ENCODE measurements at regions not wholly inside any gene's neighbourhood (a gene's known extent, or its start where the extent isn't known, plus 50 kb on each side); places are given as distances from the start of the nearest gene placed in this dataset.

DNA sequence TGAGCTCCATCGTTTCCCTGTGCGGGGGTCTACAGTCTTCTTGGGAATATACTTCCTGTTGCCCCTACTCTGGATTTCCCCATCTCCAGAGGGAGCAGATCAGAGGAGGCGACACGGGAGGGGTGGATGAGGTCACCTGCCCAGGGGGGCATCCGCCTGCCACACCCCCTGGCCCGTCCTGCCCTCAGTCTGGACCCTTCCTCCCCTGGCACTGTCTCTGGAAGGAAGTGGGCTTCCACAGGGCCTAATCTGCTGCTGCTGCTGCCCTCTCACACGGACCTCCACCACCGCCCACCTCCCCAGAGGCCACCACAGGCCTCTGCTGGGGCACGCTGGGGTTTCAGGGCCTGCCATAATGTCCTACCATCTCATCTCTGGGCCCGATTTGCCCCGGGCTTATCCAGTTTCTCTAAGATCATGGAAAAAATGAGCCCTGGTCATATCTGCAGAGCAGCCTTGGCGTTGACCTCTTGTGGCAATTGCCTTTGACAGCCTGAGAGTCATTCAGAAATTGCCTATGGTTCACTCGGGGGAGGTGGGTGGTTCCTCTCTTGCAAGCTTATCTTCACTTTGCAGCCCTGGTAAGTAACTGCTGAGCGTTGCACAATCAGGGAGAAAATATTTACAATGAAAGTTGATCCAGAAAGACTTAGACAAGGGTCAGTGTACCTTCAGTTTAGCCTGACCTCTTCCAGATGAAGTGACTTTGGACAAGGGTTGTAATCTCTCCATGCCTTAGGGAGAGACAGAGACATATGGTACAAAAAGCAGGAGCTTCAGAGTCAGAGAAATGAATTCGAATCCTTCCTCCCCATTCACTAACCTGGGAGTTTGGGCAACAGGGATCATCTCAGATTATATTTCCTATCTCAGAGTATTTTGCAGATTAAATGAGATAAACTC, 252.4 kb downstream of the TOMM20 start (continued):
- TF ChIP-seq, protein P1, sequence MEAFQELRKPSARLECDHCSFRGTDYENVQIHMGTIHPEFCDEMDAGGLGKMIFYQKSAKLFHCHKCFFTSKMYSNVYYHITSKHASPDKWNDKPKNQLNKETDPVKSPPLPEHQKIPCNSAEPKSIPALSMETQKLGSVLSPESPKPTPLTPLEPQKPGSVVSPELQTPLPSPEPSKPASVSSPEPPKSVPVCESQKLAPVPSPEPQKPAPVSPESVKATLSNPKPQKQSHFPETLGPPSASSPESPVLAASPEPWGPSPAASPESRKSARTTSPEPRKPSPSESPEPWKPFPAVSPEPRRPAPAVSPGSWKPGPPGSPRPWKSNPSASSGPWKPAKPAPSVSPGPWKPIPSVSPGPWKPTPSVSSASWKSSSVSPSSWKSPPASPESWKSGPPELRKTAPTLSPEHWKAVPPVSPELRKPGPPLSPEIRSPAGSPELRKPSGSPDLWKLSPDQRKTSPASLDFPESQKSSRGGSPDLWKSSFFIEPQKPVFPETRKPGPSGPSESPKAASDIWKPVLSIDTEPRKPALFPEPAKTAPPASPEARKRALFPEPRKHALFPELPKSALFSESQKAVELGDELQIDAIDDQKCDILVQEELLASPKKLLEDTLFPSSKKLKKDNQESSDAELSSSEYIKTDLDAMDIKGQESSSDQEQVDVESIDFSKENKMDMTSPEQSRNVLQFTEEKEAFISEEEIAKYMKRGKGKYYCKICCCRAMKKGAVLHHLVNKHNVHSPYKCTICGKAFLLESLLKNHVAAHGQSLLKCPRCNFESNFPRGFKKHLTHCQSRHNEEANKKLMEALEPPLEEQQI (IDR thresholded peaks at IDR 0.05), result peak; percentile 95
- TF ChIP-seq RAD51 (IDR thresholded peaks at IDR 0.05; ENCODE audit: borderline replicate concordance, low read depth) (peak; percentile 74; the same call in 1 of the 2 replicates), DACH1 (IDR thresholded peaks at IDR 0.05; ENCODE audit: partially characterized antibody) (peak; percentile 95), SMARCC2 (IDR thresholded peaks at IDR 0.05; ENCODE audit: low read depth) (peak; percentile 100), ZNF561 (CRISPR knock-in tag; conservative IDR thresholded peaks at IDR 0.05) (peak; percentile 78; the same call in 1 of the 2 replicates), ZNF41 (CRISPR knock-in tag; conservative IDR thresholded peaks at IDR 0.05) (peak; percentile 61; the same call in 1 of the 2 replicates), ETS2 (tag; IDR thresholded peaks at IDR 0.05; ENCODE audit: borderline replicate concordance, poor library complexity, severe bottlenecking) (no peak), ZBTB1 (CRISPR knock-in tag; IDR thresholded peaks at IDR 0.05; ENCODE audit: borderline replicate concordance, low read depth) (no peak; the same call in 1 of the 2 replicates), ZNF778 (CRISPR knock-in tag; IDR thresholded peaks at IDR 0.05) (no peak), NFIC (IDR thresholded peaks at IDR 0.05) (peak; percentile 95), STAT5A (IDR thresholded peaks at IDR 0.05; ENCODE audit: borderline replicate concordance, low read length) (peak; percentile 97), CAMTA2 (CRISPR knock-in tag; conservative IDR thresholded peaks at IDR 0.05) (no peak), ZNF274 (IDR thresholded peaks at IDR 0.05; ENCODE audit: borderline replicate concordance, low read depth, low read length) (no peak; the same call in 1 of the 2 replicates), SAFB (IDR thresholded peaks at IDR 0.05; ENCODE audit: borderline replicate concordance, low read depth, low read length) (no peak), ZNF133 (CRISPR knock-in tag; IDR thresholded peaks at IDR 0.05) (peak; percentile 86), ZSCAN32 (CRISPR knock-in tag; IDR thresholded peaks at IDR 0.05) (peak; percentile 40; the same call in 1 of the 2 replicates), BDP1 (IDR thresholded peaks at IDR 0.05; ENCODE audit: insufficient read depth, insufficient read length) (no peak)
- TF ChIP-seq, protein P2, sequence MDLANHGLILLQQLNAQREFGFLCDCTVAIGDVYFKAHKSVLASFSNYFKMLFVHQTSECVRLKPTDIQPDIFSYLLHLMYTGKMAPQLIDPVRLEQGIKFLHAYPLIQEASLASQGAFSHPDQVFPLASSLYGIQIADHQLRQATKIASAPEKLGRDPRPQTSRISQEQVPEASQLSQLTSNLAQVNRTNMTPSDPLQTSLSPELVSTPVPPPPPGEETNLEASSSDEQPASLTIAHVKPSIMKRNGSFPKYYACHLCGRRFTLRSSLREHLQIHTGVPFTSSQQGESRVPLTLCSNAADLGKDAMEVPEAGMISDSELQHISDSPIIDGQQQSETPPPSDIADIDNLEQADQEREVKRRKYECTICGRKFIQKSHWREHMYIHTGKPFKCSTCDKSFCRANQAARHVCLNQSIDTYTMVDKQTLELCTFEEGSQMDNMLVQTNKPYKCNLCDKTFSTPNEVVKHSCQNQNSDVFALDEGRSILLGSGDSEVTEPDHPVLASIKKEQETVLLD (IDR thresholded peaks at IDR 0.05), result peak; percentile 79
- TF ChIP-seq, protein P3, sequence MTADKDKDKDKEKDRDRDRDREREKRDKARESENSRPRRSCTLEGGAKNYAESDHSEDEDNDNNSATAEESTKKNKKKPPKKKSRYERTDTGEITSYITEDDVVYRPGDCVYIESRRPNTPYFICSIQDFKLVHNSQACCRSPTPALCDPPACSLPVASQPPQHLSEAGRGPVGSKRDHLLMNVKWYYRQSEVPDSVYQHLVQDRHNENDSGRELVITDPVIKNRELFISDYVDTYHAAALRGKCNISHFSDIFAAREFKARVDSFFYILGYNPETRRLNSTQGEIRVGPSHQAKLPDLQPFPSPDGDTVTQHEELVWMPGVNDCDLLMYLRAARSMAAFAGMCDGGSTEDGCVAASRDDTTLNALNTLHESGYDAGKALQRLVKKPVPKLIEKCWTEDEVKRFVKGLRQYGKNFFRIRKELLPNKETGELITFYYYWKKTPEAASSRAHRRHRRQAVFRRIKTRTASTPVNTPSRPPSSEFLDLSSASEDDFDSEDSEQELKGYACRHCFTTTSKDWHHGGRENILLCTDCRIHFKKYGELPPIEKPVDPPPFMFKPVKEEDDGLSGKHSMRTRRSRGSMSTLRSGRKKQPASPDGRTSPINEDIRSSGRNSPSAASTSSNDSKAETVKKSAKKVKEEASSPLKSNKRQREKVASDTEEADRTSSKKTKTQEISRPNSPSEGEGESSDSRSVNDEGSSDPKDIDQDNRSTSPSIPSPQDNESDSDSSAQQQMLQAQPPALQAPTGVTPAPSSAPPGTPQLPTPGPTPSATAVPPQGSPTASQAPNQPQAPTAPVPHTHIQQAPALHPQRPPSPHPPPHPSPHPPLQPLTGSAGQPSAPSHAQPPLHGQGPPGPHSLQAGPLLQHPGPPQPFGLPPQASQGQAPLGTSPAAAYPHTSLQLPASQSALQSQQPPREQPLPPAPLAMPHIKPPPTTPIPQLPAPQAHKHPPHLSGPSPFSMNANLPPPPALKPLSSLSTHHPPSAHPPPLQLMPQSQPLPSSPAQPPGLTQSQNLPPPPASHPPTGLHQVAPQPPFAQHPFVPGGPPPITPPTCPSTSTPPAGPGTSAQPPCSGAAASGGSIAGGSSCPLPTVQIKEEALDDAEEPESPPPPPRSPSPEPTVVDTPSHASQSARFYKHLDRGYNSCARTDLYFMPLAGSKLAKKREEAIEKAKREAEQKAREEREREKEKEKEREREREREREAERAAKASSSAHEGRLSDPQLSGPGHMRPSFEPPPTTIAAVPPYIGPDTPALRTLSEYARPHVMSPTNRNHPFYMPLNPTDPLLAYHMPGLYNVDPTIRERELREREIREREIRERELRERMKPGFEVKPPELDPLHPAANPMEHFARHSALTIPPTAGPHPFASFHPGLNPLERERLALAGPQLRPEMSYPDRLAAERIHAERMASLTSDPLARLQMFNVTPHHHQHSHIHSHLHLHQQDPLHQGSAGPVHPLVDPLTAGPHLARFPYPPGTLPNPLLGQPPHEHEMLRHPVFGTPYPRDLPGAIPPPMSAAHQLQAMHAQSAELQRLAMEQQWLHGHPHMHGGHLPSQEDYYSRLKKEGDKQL (CRISPR knock-in tag; IDR thresholded peaks at IDR 0.05; ENCODE audit: borderline replicate concordance), result no peak

Data from K562 (cell line).